GM21529 (cell line): ENCODE measurements at regions not wholly inside any gene's neighbourhood (a gene's known extent, or its start where the extent isn't known, plus 50 kb on each side); places are given as distances from the start of the nearest gene placed in this dataset.

Experiments used
- ATAC-seq: cut with Tn5 transposase; IDR thresholded peaks from one replicate; pipeline ENCODE4 v1.9.1; 2021; ENCODE audit not compliant: unreplicated experiment

GRCh38 chr3:168895419-168895818, 768.1 kb downstream of the MECOM start:
- no peak for ATAC-seq

GRCh38 chr3:168894214-168894613, 769.3 kb downstream of the MECOM start:
- ATAC-seq = no peak

GRCh38 chr3:168889666-168890065, 773.8 kb downstream of the MECOM start:
- no peak for ATAC-seq

- no peak for ATAC-seq
Observed at GRCh38 chr3:168888781-168889180, 774.7 kb downstream of the MECOM start.

GRCh38 chr3:168885028-168885427, 778.5 kb downstream of the MECOM start:
- no peak for ATAC-seq

- no peak for ATAC-seq
Observed at GRCh38 chr3:168884353-168884903, 779.1 kb downstream of the MECOM start.

GRCh38 chr3:168883145-168883544, 780.4 kb downstream of the MECOM start:
- ATAC-seq = no peak

GRCh38 chr3:168881804-168882203, 781.7 kb downstream of the MECOM start:
- no peak for ATAC-seq

- ATAC-seq = no peak
Observed at GRCh38 chr3:168878655-168879054, 782.9 kb upstream of the GOLIM4 start.

GRCh38 chr3:168877899-168878298, 782.2 kb upstream of the GOLIM4 start:
- no peak for ATAC-seq

GRCh38 chr3:168876346-168877035, 780.8 kb upstream of the GOLIM4 start:
- no peak for ATAC-seq

GRCh38 chr3:168872826-168873225, 777.1 kb upstream of the GOLIM4 start:
- ATAC-seq = no peak

- no peak for ATAC-seq
Observed at GRCh38 chr3:168870892-168871291, 775.2 kb upstream of the GOLIM4 start.

- ATAC-seq = no peak
Observed at GRCh38 chr3:168865022-168865551, 769.4 kb upstream of the GOLIM4 start.

GRCh38 chr3:168864107-168865021, 768.6 kb upstream of the GOLIM4 start:
- no peak for ATAC-seq

- ATAC-seq = no peak
Observed at GRCh38 chr3:168863561-168863960, 767.8 kb upstream of the GOLIM4 start.

GRCh38 chr3:168862466-168862865, 766.7 kb upstream of the GOLIM4 start:
- no peak for ATAC-seq

GRCh38 chr3:168860592-168860991, 764.9 kb upstream of the GOLIM4 start:
- ATAC-seq = no peak

GRCh38 chr3:168860028-168860427, 764.3 kb upstream of the GOLIM4 start:
- ATAC-seq = no peak

GRCh38 chr3:168859574-168859973, 763.9 kb upstream of the GOLIM4 start:
- ATAC-seq = no peak

- ATAC-seq = no peak
Observed at GRCh38 chr3:168859143-168859542, 763.4 kb upstream of the GOLIM4 start.

- no peak for ATAC-seq
Observed at GRCh38 chr3:168858327-168858726, 762.6 kb upstream of the GOLIM4 start.
